H1 (cell line): ENCODE measurements at regions not wholly inside any gene's neighbourhood (a gene's known extent, or its start where the extent isn't known, plus 50 kb on each side); places are given as distances from the start of the nearest gene placed in this dataset.

Experiments
- CTCF ChIA-PET: fragments of 300-600 bp; sonication (Branson Sonifier 250); formaldehyde crosslinking; loops from one replicate; lab custom pipeline; 2021; ENCODE audit not compliant: partially characterized antibody; lab: Charles Lee
- POLR2A ChIA-PET: fragments of 300-600 bp; sonication (Branson Sonifier 250); formaldehyde crosslinking; loops from one replicate; lab custom pipeline; 2021; ENCODE audit warnings: inconsistent platforms; ENCODE audit not compliant: partially characterized antibody; lab: Charles Lee
- DNase-seq, 2 experiments: peaks; one replicate each; pipeline versions ENCODE4 v3.0.0 to v3.0.0-alpha.2; 2010 to 2022; ENCODE audit warnings: low spot score in 2 of 2, low read depth in 1 of 2, mixed read lengths in 1 of 2
- FAIRE-seq: peaks from 2 replicates; lab custom pipeline; 2011; peaks lifted over from hg19 to GRCh38; lab: Jason Lieb, UNC
- H2AFZ ChIP-seq: 2 replicates; pipeline ENCODE4 v1.8.1; 2012; ENCODE audit warnings: low read length, inconsistent platforms
- H2AK5ac ChIP-seq: 2 replicates; pipeline ENCODE4 v1.6.1; 2013; ENCODE audit warnings: low read depth, low read length
- H2BK120ac ChIP-seq: replicated peaks from 2 replicates; pipeline ENCODE3; 2013; ENCODE audit warnings: low read depth, low read length, inconsistent platforms
- H2BK12ac ChIP-seq: 2 replicates; pipeline ENCODE4 v1.6.1; 2013; ENCODE audit warnings: low read depth, low read length
- H2BK15ac ChIP-seq: 2 replicates; pipeline ENCODE4 v1.6.1; 2013; ENCODE audit warnings: low read length
- H2BK20ac ChIP-seq: 2 replicates; pipeline ENCODE4 v1.6.1; 2013; ENCODE audit warnings: low read length
- H2BK5ac ChIP-seq: 2 replicates; pipeline ENCODE4 v1.6.1; 2013; ENCODE audit warnings: low read depth, low read length
- H3K14ac ChIP-seq: 2 replicates; pipeline ENCODE4 v1.6.1; 2013; ENCODE audit warnings: inconsistent platforms; ENCODE audit not compliant: insufficient read length
- H3K18ac ChIP-seq: 2 replicates; pipeline ENCODE4 v1.6.1; 2013; ENCODE audit warnings: low read length; ENCODE audit errors: extremely low read depth
- H3K23ac ChIP-seq: 2 replicates; pipeline ENCODE4 v1.6.1; 2013; ENCODE audit warnings: inconsistent platforms; ENCODE audit not compliant: insufficient read length
- H3K23me2 ChIP-seq: 2 replicates; pipeline ENCODE4 v1.6.1; 2013; ENCODE audit warnings: low read depth, low read length
- H3K27ac ChIP-seq: 2 replicates; pipeline ENCODE4 v1.6.1; 2011; ENCODE audit warnings: low read depth, low read length, inconsistent platforms
- H3K27me3 ChIP-seq, 4 experiments: replicated peaks in 1 of 4; 1 replicate in 1 of 4; 2 replicates in 3 of 4; pipeline versions ENCODE4 v1.6.1 to v1.8.1; 2011 to 2013; ENCODE audit warnings: low read length in 3 of 4, mild to moderate bottlenecking in 3 of 4, inconsistent platforms in 2 of 4, mixed read lengths in 2 of 4, moderate library complexity in 1 of 4; ENCODE audit not compliant: control insufficient read depth in 3 of 4, insufficient read depth in 3 of 4; ENCODE audit errors: extremely low read depth in 1 of 4
- H3K36me3 ChIP-seq, 4 experiments: 2 replicates each; pipeline versions ENCODE4 v1.6.1 to v1.8.1; 2011 to 2013; ENCODE audit warnings: mild to moderate bottlenecking in 4 of 4, low read length in 3 of 4, moderate library complexity in 2 of 4, control low read depth in 1 of 4, inconsistent platforms in 1 of 4; ENCODE audit not compliant: insufficient read depth in 4 of 4, control insufficient read depth in 2 of 4
- H3K4ac ChIP-seq: replicated peaks from 2 replicates; pipeline ENCODE3; 2013; ENCODE audit warnings: low read length, low read depth, mixed read lengths, inconsistent platforms; ENCODE audit not compliant: insufficient read length
- H3K4me1 ChIP-seq, 4 experiments: replicated peaks in 1 of 4; 1 replicate in 1 of 4; 2 replicates in 3 of 4; pipeline versions ENCODE4 v1.6.1 to v1.8.1; 2011 to 2013; ENCODE audit warnings: low read length in 3 of 4, inconsistent platforms in 2 of 4, mixed read lengths in 1 of 4; ENCODE audit not compliant: insufficient read depth in 4 of 4, control insufficient read depth in 3 of 4
- H3K4me2 ChIP-seq, 2 experiments: 2 replicates each; pipeline versions ENCODE4 v1.6.1 to v1.8.1; 2011 to 2013; ENCODE audit warnings: low read depth in 2 of 2, low read length in 2 of 2, control low read depth in 1 of 2, inconsistent platforms in 1 of 2, mild to moderate bottlenecking in 1 of 2; ENCODE audit not compliant: insufficient read depth in 1 of 2
- H3K4me3 ChIP-seq, 4 experiments: fragments of 200-600, 300-600 bp in 1 of 4; sonication (generic), shearing (Covaris generic), sonication (Bioruptor Twin) in 1 of 4; 2 replicates each; pipeline versions ENCODE4 v1.5.1 to v1.8.1; 2011 to 2016; ENCODE audit warnings: low read length in 4 of 4, low read depth in 3 of 4, control low read depth in 2 of 4, inconsistent platforms in 2 of 4, mild to moderate bottlenecking in 2 of 4, mixed read lengths in 1 of 4, moderate library complexity in 1 of 4; ENCODE audit not compliant: insufficient read depth in 2 of 4; ENCODE audit errors: extremely low read depth in 1 of 4
- H3K56ac ChIP-seq: replicated peaks from 2 replicates; pipeline ENCODE3; 2013; ENCODE audit warnings: low read depth, mild to moderate bottlenecking, mixed read lengths, low read length, inconsistent platforms; ENCODE audit not compliant: insufficient read length
- H3K79me1 ChIP-seq: 2 replicates; pipeline ENCODE4 v1.6.1; 2013; ENCODE audit warnings: low read depth, low read length, control low read depth
- H3K79me2 ChIP-seq, 2 experiments: 2 replicates each; pipeline versions ENCODE4 v1.6.1 to v1.8.1; 2012 to 2013; ENCODE audit warnings: low read length in 2 of 2, mild to moderate bottlenecking in 2 of 2, inconsistent platforms in 1 of 2; ENCODE audit not compliant: insufficient read depth in 2 of 2, control insufficient read depth in 1 of 2
- H3K9ac ChIP-seq, 4 experiments: replicated peaks in 1 of 4; 1 replicate in 1 of 4; 2 replicates in 3 of 4; pipeline versions ENCODE4 v1.6.1 to v1.8.1; 2011 to 2013; ENCODE audit warnings: low read depth in 3 of 4, low read length in 3 of 4, control low read depth in 2 of 4, mild to moderate bottlenecking in 2 of 4, moderate library complexity in 2 of 4, inconsistent platforms in 1 of 4; ENCODE audit errors: extremely low read depth in 1 of 4
- H3K9me3 ChIP-seq, 2 experiments: 2 replicates each; pipeline versions ENCODE4 v1.6.1 to v1.8.1; 2012 to 2013; ENCODE audit warnings: mild to moderate bottlenecking in 2 of 2, moderate library complexity in 2 of 2, control low read depth in 1 of 2, inconsistent platforms in 1 of 2, low read depth in 1 of 2, low read length in 1 of 2, mixed read lengths in 1 of 2; ENCODE audit not compliant: insufficient read depth in 2 of 2
- H4K20me1 ChIP-seq, 2 experiments: replicated peaks in 1 of 2; 2 replicates each; pipeline versions ENCODE3 to v1.8.1; 2011 to 2013; ENCODE audit warnings: inconsistent platforms in 2 of 2, low read length in 2 of 2, mild to moderate bottlenecking in 1 of 2; ENCODE audit not compliant: insufficient read depth in 2 of 2, control insufficient read depth in 1 of 2
- H4K5ac ChIP-seq: 2 replicates; pipeline ENCODE4 v1.6.1; 2013; ENCODE audit warnings: low read length, low read depth, mixed read lengths, inconsistent platforms; ENCODE audit not compliant: insufficient read length
- H4K8ac ChIP-seq: 2 replicates; pipeline ENCODE4 v1.8.0; 2013; ENCODE audit warnings: mild to moderate bottlenecking, moderate library complexity, low read length, inconsistent platforms; ENCODE audit not compliant: insufficient read depth; ENCODE audit errors: extremely low read depth
- H4K91ac ChIP-seq: replicated peaks from 2 replicates; pipeline ENCODE3; 2013; ENCODE audit warnings: low read length, mixed read lengths, inconsistent platforms; ENCODE audit not compliant: insufficient read length
- ASH2L ChIP-seq: fragments of 200-600, 300-600 bp; sonication (generic); IDR thresholded peaks from one replicate; pipeline ENCODE4 v1.7.1; 2017; ENCODE audit warnings: low read length
- BRCA1 ChIP-seq: IDR thresholded peaks from 2 replicates; pipeline ENCODE4 v1.6.1; 2012; ENCODE audit warnings: low read depth, low read length, improper control_type of control experiment
- EZH2 ChIP-seq: fragments of 200-600 bp; sonication (generic); IDR thresholded peaks from 2 replicates; pipeline ENCODE4 v1.7.1; 2012; ENCODE audit warnings: low read depth, mild to moderate bottlenecking, moderate library complexity, low read length, inconsistent platforms; ENCODE audit not compliant: severe bottlenecking
- TCF12 ChIP-seq: IDR thresholded peaks from 2 replicates; pipeline ENCODE4 v1.6.1; 2011; ENCODE audit warnings: low read depth, mild to moderate bottlenecking, low read length
- USF2 ChIP-seq: IDR thresholded peaks from 2 replicates; pipeline ENCODE4 v1.6.1; 2011; ENCODE audit warnings: low read length, improper control_type of control experiment
- WGBS, 2 experiments: shearing (Covaris generic) in 1 of 2; methylation state at CpG; one replicate each; pipeline versions ENCODE4 v1.1.6 to v1.1.7; 2013 to 2015; ENCODE audit warnings: low lambda C conversion rate in 2 of 2, mixed read lengths in 2 of 2, inconsistent platforms in 1 of 2, low coverage in 1 of 2, missing lambda C conversion rate in 1 of 2; ENCODE audit not compliant: insufficient replicate concordance in 2 of 2, insufficient coverage in 1 of 2, insufficient read length in 1 of 2; ENCODE audit errors: extremely low coverage in 1 of 2, missing lambda C conversion rate in 1 of 2; 5-methylcytosine and 5-hydroxymethylcytosine counted together

DNA sequence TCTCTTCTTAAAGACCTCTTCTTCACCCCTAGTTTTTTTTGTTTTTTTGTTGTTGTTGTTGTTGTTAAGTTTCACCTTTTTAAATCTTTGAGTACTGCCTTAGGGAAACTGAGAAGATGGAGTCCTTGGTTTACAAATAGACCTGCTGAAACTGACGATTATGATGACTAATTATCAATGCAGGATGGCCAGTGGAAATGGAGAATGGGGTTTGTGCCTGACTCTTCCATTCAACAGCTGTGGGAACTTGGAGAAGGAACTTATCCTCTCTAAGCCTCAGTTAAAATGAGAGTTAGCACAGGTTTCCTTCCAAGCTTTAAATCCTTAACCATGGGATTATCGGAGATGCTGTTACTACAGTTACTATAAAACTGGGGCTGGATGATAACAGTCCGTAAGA, 66.7 kb upstream of the PNMA1 start:
- no peak overlapping the region for H3K27ac ChIP-seq
- H2AFZ ChIP-seq = no peak overlapping the region
- H3K4me2 ChIP-seq = no peak overlapping the region
- no peak overlapping the region for H2AK5ac ChIP-seq
- no peak overlapping the region for H3K4me3 ChIP-seq
- H3K9ac ChIP-seq = no peak overlapping the region
- H3K79me1 ChIP-seq = no peaks in the 10 kb centered on the region
- H3K36me3 ChIP-seq = no peaks in the 10 kb centered on the region
- H4K91ac ChIP-seq = no peak overlapping the region
- no peak overlapping the region for H2BK5ac ChIP-seq
- TF ChIP-seq TCF12 = no peak
- TF ChIP-seq USF2 = no peak
- no peak for TF ChIP-seq BRCA1
- TF ChIP-seq EZH2 = no peak
- no peak for TF ChIP-seq ASH2L
- no peak overlapping the region for H3K23ac ChIP-seq
- FAIRE-seq (no peak), DNase-seq (no peak)
- no peak overlapping the region for H2BK12ac ChIP-seq
- no peak overlapping the region for H3K4ac ChIP-seq
- H3K79me2 ChIP-seq = no peaks in the 10 kb centered on the region
- no peak overlapping the region for H4K8ac ChIP-seq
- H2BK15ac ChIP-seq = no peak overlapping the region
- 95% methylated on average over 3 of the region's 3 CpGs; no CpG with 5 or more reads in 1 of the 2 experiments for WGBS, 2 experiments
- ChIA-PET POLR2A (interaction anchor here (0.6 to 1.4 kb wide), 2 partner anchors 14 to 21 kb away, joined by 3 read pairs; a partner anchor contains a TSS), CTCF (interaction anchor here (0.6 to 4.1 kb wide), 5 partner anchors 28 to 1307 kb away, joined by 3 to 31 read pairs (median 4); no protein-coding TSS in a partner anchor)
- H3K23me2 ChIP-seq = peaks cover 6% of the 10 kb centered on the region
- no peak overlapping the region for H3K14ac ChIP-seq
- H2BK20ac ChIP-seq = no peak overlapping the region
- H3K18ac ChIP-seq = no peak overlapping the region
- H3K4me1 ChIP-seq = peaks cover 6 to 19% (median 11%) of the 10 kb centered on the region in 4 experiments; a peak in 6 of 7 replicates
- no peak overlapping the region for H3K56ac ChIP-seq
- H4K5ac ChIP-seq = no peak overlapping the region
- no peak overlapping the region for H2BK120ac ChIP-seq
- peaks cover 14 to 50% (median 42%) of the 10 kb centered on the region in 4 experiments for H3K27me3 ChIP-seq
- no peaks in the 10 kb centered on the region for H3K9me3 ChIP-seq
- H4K20me1 ChIP-seq = peaks cover 9 to 15% of the 10 kb centered on the region in 2 experiments
